Spleen (tissue), 11 donors: ENCODE measurements at regions not wholly inside any gene's neighbourhood (a gene's known extent, or its start where the extent isn't known, plus 50 kb on each side); places are given as distances from the start of the nearest gene placed in this dataset.
"Not testable (repeated sequence)": the region's sequence is repeated elsewhere in the genome, so short reads cannot be mapped to it uniquely, and the experiment has no call there.

Source experiments
- DNase-seq: peaks from one replicate; pipeline ENCODE4 v3.0.0-alpha.2; 2020
- H3K27ac ChIP-seq, 8 donors: fragments of 200-600 bp; sonication (generic) in 7 of 8; 1 replicate in 4 of 8; 2 replicates in 4 of 8; pipeline versions ENCODE4 v1.5.0 to v1.8.0; 2016 to 2021; ENCODE audit warnings: inconsistent platforms in 4 of 8, mild to moderate bottlenecking in 4 of 8, moderate library complexity in 1 of 8
- H3K27me3 ChIP-seq, 7 donors: fragments of 200-600 bp; sonication (generic) in 6 of 7; replicated peaks in 1 of 7; 1 replicate in 4 of 7; 2 replicates in 3 of 7; pipeline versions ENCODE4 v1.5.0 to v1.8.0; 2016 to 2021; ENCODE audit warnings: inconsistent platforms in 3 of 7, mild to moderate bottlenecking in 1 of 7
- H3K36me3 ChIP-seq, 6 donors: fragments of 200-600 bp; sonication (generic) in 5 of 6; 1 replicate in 4 of 6; 2 replicates in 2 of 6; pipeline versions ENCODE4 v1.5.0 to v1.8.0; 2016 to 2021; ENCODE audit warnings: inconsistent platforms in 2 of 6
- H3K4me1 ChIP-seq, 6 donors: fragments of 200-600 bp; sonication (generic) in 5 of 6; 1 replicate in 3 of 6; 2 replicates in 3 of 6; pipeline versions ENCODE4 v1.5.0 to v1.8.0; 2016 to 2021; ENCODE audit warnings: inconsistent platforms in 3 of 6
- H3K4me3 ChIP-seq, 8 donors: fragments of 200-600 bp; sonication (generic) in 7 of 8; 1 replicate in 4 of 8; 2 replicates in 4 of 8; pipeline versions ENCODE4 v1.5.0 to v1.8.0; 2016 to 2021; ENCODE audit warnings: inconsistent platforms in 4 of 8, mild to moderate bottlenecking in 4 of 8, moderate library complexity in 2 of 8
- H3K9me3 ChIP-seq, 8 donors: fragments of 200-600 bp; sonication (generic) in 7 of 8; 1 replicate in 4 of 8; 2 replicates in 4 of 8; pipeline versions ENCODE4 v1.5.0 to v1.8.0; 2016 to 2021; ENCODE audit warnings: inconsistent platforms in 4 of 8
- CTCF ChIP-seq, 11 experiments: fragments of 200-600 bp in 7 of 11; fragments of 450-650 bp in 4 of 11; sonication (generic) in 4 of 11; IDR thresholded peaks in 8 of 11; conservative IDR thresholded peaks in 3 of 11; 1 replicate in 7 of 11; 2 replicates in 4 of 11; pipeline versions ENCODE4 v1.4.0 to v1.8.0; 2016 to 2021; ENCODE audit warnings: antibody characterized with exemption in 11 of 11, inconsistent platforms in 4 of 11, mild to moderate bottlenecking in 1 of 11
- POLR2A ChIP-seq, 3 donors: fragments of 450-650 bp; IDR thresholded peaks; one replicate each; pipeline ENCODE4 v1.5.1; 2017; ENCODE audit warnings: antibody characterized with exemption in 3 of 3, mild to moderate bottlenecking in 1 of 3
- POLR2AphosphoS5 ChIP-seq, 3 donors: sonication (generic); formaldehyde crosslinking; IDR thresholded peaks; one replicate each; pipeline ENCODE4 v1.5.1; 2017; ENCODE audit warnings: antibody characterized with exemption in 3 of 3
- WGBS, 5 donors: extraction: QIAGEN DNeasy Blood & Tissue Kit in 3 of 5; methylation state at CpG; one replicate each; pipeline versions ENCODE4 v1.1.5 to v1.1.7; 2013 to 2018; 5-methylcytosine and 5-hydroxymethylcytosine counted together
- intact Hi-C: fragments of 100-400 bp; cut with DNase I; formaldehyde crosslinking; loops from one replicate; pipeline ENCODE4 v1.15.0; 2023; ENCODE audit warnings: low total_unique reads
- donor health status: healthy with polysubstance abuse.
- donor health status: DM: no; HTN: no; CAD: no; lungs with moderate emphysema.
- donor health status: DM: no; HTN: no; CAD: no.
- donor health status: Bipolar disorder and iron deficiency.
- donor health status: healthy.
- donor health status: DM: no; HTN: no; CAD: no.
- donor health status: DM: yes; HTN: yes; CAD: no.

GRCh38 chr17:22158364-22158763 is 466.0 kb downstream of the KCNJ18 start:
- TF ChIP-seq POLR2AphosphoS5 (IDR thresholded peaks at IDR 0.05) = no peak
- TF ChIP-seq CTCF (IDR thresholded peaks at IDR 0.05 in 8 of 11, conservative IDR thresholded peaks at IDR 0.05 in 3 of 11) = no peak
- TF ChIP-seq POLR2A (IDR thresholded peaks at IDR 0.05) = no peak
- intact Hi-C loops = no loop called here
- H3K27ac ChIP-seq = no peak overlapping the region
- peaks cover 0 to 18% (median 0%) of the 10 kb centered on the region in 8 donors for H3K9me3 ChIP-seq
- H3K36me3 ChIP-seq = no peaks in the 10 kb centered on the region
- WGBS, 5 donors = 47 to 59% (median 50%) methylated on average over 1 of the region's 1 CpG
- no peaks in the 10 kb centered on the region for H3K27me3 ChIP-seq
- H3K4me1 ChIP-seq = no peaks in the 10 kb centered on the region
- no peak for DNase-seq
- H3K4me3 ChIP-seq = no peak overlapping the region

- DNase-seq = no peak
- Histone ChIP-seq H3K27me3 (no peaks in the 10 kb centered on the region), H3K36me3 (no peaks in the 10 kb centered on the region), H3K4me1 (no peaks in the 10 kb centered on the region), H3K27ac (no peak overlapping the region), H3K4me3 (no peak overlapping the region), H3K9me3 (peaks cover 0 to 25% (median 4%) of the 10 kb centered on the region in 8 donors)
- WGBS, 5 donors = 82 to 92% (median 86%) methylated on average over 7 of the region's 7 CpGs
- TF ChIP-seq POLR2A (IDR thresholded peaks at IDR 0.05) = no peak
- no peak for TF ChIP-seq POLR2AphosphoS5 (IDR thresholded peaks at IDR 0.05)
- no peak for TF ChIP-seq CTCF (IDR thresholded peaks at IDR 0.05 in 8 of 11, conservative IDR thresholded peaks at IDR 0.05 in 3 of 11)
- intact Hi-C loops = no loop called here
Observed at GRCh38 chr17:22161376-22161775, 469.1 kb downstream of the KCNJ18 start.

- Histone ChIP-seq H3K27me3 (no peaks in the 10 kb centered on the region), H3K4me1 (no peaks in the 10 kb centered on the region), H3K27ac (no peak overlapping the region), H3K9me3 (peaks cover 0 to 42% (median 25%) of the 10 kb centered on the region in 8 donors), H3K36me3 (no peaks in the 10 kb centered on the region), H3K4me3 (no peak overlapping the region)
- intact Hi-C loops = no loop called here
- no peak for DNase-seq
- TF ChIP-seq CTCF (IDR thresholded peaks at IDR 0.05 in 8 of 11, conservative IDR thresholded peaks at IDR 0.05 in 3 of 11) (no peak), POLR2AphosphoS5 (IDR thresholded peaks at IDR 0.05) (no peak), POLR2A (IDR thresholded peaks at IDR 0.05) (no peak)
- 34 to 50% (median 45%) methylated on average over 7 of the region's 7 CpGs for WGBS, 5 donors
Observed at GRCh38 chr17:22171631-22172030, 479.3 kb downstream of the KCNJ18 start.

- WGBS, 5 donors = 51 to 79% (median 68%) methylated on average over 2 of the region's 2 CpGs
- Histone ChIP-seq H3K4me3 (no peak overlapping the region), H3K9me3 (peaks cover 0 to 10% (median 0%) of the 10 kb centered on the region in 8 donors), H3K27ac (no peak overlapping the region), H3K4me1 (no peaks in the 10 kb centered on the region), H3K36me3 (no peaks in the 10 kb centered on the region), H3K27me3 (no peaks in the 10 kb centered on the region)
- intact Hi-C loops = no loop called here
- DNase-seq = no peak
- no peak for TF ChIP-seq POLR2AphosphoS5 (IDR thresholded peaks at IDR 0.05)
- no peak for TF ChIP-seq CTCF (IDR thresholded peaks at IDR 0.05 in 8 of 11, conservative IDR thresholded peaks at IDR 0.05 in 3 of 11)
- TF ChIP-seq POLR2A (IDR thresholded peaks at IDR 0.05) = no peak
Observed at GRCh38 chr17:22193113-22193512, 500.8 kb downstream of the KCNJ18 start.

GRCh38 chr17:22200187-22200586 is 507.9 kb downstream of the KCNJ18 start:
- H3K4me1 ChIP-seq, DNase-seq, H3K27ac ChIP-seq, H3K4me3 ChIP-seq, H3K27me3 ChIP-seq, intact Hi-C loops, H3K36me3 ChIP-seq: not testable (repeated sequence)
- WGBS, 5 donors = 40 to 85% (median 74%) methylated on average over 2 of the region's 2 CpGs
- peaks cover 0 to 75% (median 30%) of the 10 kb centered on the region in 8 donors for H3K9me3 ChIP-seq
